NCI-H82 (cell line): ENCODE measurements at regions not wholly inside any gene's neighbourhood (a gene's known extent, or its start where the extent isn't known, plus 50 kb on each side); places are given as distances from the start of the nearest gene placed in this dataset.
"Not testable (repeated sequence)": the region's sequence is repeated elsewhere in the genome, so short reads cannot be mapped to it uniquely, and the experiment has no call there.

Source experiments
- DNase-seq: peaks from one replicate; lab custom pipeline; 2025; lab: John Stamatoyannopoulos, UW

DNA sequence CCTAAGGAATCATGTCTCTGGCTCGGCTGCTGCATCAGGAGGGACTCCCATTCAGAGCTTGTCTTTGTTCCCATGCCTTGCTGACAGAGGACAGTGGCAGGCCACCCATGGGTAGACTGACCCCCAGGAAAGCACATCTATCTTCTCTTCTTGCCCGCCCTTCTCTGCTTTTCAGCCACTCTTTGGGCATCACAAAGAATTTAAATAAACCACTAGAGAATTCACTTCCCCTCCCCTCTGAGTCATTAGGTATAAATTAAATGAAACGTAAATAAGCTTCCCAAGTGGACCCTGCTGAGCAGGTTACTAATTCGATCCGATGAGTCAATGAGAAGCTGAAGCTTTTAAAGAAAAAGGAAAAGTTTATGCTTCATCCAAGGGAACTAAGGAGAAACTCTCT, 97.0 kb downstream of the DRD1 start:
- DNase-seq: no peak

GRCh38 chr5:175344331-175345195, 99.4 kb downstream of the DRD1 start:
- no peak for DNase-seq

- DNase-seq: no peak
Observed at GRCh38 chr5:175343308-175343707, 100.7 kb downstream of the DRD1 start.

DNA sequence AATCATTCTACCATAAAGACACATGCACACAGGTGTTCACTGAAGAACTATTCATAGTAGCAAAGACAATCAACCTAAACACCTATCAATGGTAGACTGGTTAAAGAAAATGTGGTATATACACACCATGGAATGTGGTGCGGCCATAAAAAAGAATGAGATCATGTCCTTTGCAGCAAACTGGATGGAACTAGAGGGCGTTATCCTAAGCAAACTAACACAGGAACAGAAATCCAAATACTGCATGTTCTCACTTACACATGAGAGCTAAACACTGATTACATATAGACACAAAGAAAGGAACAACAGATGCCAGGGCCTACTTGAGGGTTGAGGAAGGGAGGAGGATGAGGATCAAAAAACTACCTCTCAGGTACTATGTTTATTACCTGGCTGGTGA, 103.8 kb downstream of the DRD1 start:
- DNase-seq: no peak

- DNase-seq: no peak
Observed at GRCh38 chr5:175337680-175338079, 106.3 kb downstream of the DRD1 start.

- DNase-seq: no peak
Observed at GRCh38 chr5:175336781-175337180, 107.2 kb downstream of the DRD1 start.

DNA sequence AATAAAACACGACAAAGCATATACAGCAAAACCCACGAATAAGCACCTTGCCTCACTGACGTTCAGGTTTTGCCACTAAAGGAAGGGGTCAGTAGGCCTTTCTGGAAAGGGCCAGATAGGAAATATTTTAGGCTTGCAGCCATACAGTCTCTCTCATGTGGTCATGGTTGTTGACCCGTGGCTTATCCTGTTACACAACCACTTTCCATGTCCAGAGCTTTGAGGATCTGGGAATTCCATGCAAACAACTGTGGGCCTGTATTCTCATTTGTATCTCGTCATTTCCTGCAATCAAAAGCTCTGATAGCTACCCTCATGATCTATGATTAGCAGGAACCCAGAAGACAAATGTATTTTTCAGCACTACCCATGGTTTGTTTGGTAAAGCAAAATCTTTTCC, 108.3 kb downstream of the DRD1 start:
- no peak for DNase-seq

DNA sequence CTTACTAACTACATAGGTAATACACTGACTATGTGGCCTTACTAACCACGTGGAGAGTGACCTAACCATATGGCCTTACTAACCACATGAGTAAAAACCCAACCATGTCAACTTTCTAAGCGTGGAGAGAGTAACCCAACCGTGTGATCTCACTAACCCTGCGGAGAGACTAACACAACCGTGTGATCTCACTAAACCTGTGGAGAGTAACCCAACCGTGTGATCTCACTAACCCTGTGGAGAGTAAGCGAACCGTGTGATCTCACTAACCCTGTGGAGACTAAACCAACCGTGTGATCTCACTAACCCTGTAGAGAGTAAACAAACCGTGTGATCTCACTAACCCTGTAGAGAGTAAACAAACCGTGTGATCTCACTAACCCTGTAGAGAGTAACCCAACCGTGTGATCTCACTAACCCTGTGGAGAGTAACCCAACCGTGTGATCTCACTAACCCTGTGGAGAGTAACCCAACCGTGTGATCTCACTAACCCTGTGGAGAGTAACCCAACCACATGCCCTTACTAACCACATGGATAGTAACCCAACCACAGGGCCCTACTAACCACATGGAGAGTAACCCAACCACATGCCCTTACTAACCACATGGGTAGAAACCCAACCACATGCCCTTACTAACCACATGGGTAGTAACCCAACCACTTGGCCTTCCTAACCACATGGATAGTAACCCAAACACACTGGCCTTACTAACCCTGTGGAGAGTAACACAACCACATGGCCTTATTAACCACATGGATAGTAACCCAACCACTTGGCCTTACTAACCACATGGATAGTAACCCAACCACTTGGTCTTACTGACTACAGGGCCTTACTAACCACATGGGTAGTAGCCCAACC, 112.6 kb downstream of the DRD1 start:
- not testable (repeated sequence) for DNase-seq

DNA sequence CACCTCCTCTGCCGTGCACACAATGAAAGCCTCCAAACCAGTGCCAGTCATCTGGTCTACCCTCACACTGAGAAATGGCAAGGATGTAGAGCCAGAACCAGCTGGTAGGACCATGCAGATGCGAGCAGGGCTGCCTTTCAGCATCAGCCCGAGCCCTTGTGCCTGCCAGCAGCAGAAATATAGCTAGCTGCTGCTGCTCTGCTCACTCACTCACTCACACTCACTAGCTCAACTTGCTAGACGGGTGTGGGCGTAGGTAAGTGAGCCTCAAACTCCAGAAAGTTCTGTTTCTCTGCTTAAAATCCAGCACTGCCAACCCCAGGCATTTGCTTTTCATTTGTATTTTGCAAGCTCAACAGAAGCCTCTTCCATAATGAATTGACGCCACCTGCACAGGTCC, 114.0 kb downstream of the DRD1 start:
- no peak for DNase-seq

GRCh38 chr5:175328687-175329086, 115.3 kb downstream of the DRD1 start:
- no peak for DNase-seq

DNA sequence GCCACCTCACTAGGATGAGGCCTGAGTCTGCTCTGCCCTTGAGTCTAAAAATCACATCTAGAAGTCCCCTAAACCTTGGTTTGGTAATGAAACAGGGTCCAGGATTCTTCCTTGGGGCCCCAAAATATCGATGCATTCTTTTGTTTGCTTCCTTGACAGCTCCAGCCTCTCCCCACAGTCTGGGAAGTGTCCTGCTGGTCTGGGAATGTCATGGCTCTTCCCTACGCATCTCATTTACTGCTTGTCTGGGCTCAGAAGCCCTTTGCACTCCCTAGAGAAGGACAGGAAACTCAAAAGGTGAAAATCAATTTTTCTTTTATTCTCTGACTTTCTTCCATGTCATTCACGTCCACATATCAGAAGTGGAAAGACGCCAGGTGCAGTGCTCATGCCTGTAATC, 115.8 kb downstream of the DRD1 start:
- no peak for DNase-seq

GRCh38 chr5:175325681-175326080, 118.3 kb downstream of the DRD1 start:
- DNase-seq: peak; percentile 30

DNA sequence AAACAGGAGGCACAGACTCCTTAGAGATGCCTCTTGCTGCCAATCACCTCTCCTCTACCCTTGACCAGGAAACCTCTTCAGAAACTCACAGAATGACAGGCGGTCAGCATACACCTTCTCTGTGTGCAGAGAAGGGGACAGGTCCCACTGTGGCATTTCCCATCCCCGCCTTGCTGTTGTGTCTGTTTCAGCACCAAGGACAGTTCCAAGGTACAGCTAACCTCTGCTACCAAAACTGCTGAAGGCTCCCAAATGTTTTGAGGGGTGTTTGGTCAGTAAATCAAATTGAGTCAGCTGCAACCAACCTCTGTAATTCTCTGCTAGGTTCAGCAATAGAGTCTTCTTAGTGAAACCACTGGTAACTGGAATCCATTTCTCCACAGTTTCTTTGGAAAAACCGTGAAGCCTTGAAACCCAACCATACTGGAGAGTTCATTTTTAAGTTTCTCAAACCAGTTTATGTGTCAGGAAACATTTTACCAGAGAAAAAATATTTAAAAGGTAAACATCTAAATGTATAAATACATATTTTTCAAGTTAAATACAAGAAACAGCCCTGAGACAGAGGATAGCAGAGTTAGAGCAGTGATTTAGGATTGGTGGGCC, 122.0 kb downstream of the DRD1 start:
- no peak for DNase-seq

- DNase-seq: no peak
Observed at GRCh38 chr5:175319199-175319598, 124.8 kb downstream of the DRD1 start.

- no peak for DNase-seq
Observed at GRCh38 chr5:175317872-175318271, 126.1 kb downstream of the DRD1 start.

- no peak for DNase-seq
Observed at GRCh38 chr5:175309218-175309810, 134.7 kb downstream of the DRD1 start.

GRCh38 chr5:175308701-175309100, 135.3 kb downstream of the DRD1 start:
- DNase-seq: no peak

- DNase-seq: no peak
Observed at GRCh38 chr5:175306381-175306780, 137.6 kb downstream of the DRD1 start.

DNA sequence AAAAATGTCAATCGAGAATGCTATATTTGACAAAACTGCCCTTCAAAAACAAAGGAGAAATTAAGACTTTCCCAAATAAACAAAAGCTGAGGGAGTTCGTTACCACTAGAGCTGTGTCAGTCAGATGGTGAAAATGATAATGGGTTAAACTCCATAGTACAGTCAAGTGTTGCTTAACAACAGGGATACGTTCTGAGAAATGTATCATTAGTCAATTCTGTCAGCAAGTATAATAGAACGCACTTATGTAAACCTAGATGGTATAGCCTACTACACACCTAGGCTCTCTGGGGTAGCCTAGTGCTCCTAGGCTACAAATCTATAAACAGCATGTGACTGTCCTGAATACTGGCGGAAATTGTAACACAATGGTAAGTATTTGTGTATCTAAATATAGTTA, 138.7 kb downstream of the DRD1 start:
- no peak for DNase-seq

GRCh38 chr5:175290379-175290778, 153.6 kb downstream of the DRD1 start:
- DNase-seq: no peak

- DNase-seq: no peak
Observed at GRCh38 chr5:175288048-175288621, 155.8 kb downstream of the DRD1 start.

GRCh38 chr5:175286981-175287380, 157.0 kb downstream of the DRD1 start:
- no peak for DNase-seq
